Globus pallidus (tissue), 1 donor: ENCODE measurements at regions not wholly inside any gene's neighbourhood (a gene's known extent, or its start where the extent isn't known, plus 50 kb on each side); places are given as distances from the start of the nearest gene placed in this dataset.
"Not testable (repeated sequence)": the region's sequence is repeated elsewhere in the genome, so short reads cannot be mapped to it uniquely, and the experiment has no call there.

Source experiments
- DNase-seq: peaks from one replicate; pipeline ENCODE4 v3.0.0-alpha.2; 2015; ENCODE audit warnings: low spot score

- no peak for DNase-seq
Observed at GRCh38 chr5:1958211-1959010, 75.7 kb upstream of the IRX4 start.

GRCh38 chr5:1955586-1955985 lies 72.9 kb upstream of the IRX4 start:
- DNase-seq, result no peak

- DNase-seq, result not testable (repeated sequence)
Observed at GRCh38 chr5:1953710-1954109, 71.0 kb upstream of the IRX4 start.

- no peak for DNase-seq
Observed at GRCh38 chr5:1952444-1953099, 69.8 kb upstream of the IRX4 start.

GRCh38 chr5:1952021-1952420 lies 69.3 kb upstream of the IRX4 start:
- DNase-seq, result no peak

- DNase-seq, result no peak
Observed at GRCh38 chr5:1951165-1951816, 68.6 kb upstream of the IRX4 start.

GRCh38 chr5:1950708-1951103 lies 68.0 kb upstream of the IRX4 start:
- no peak for DNase-seq

GRCh38 chr5:1950096-1950707 lies 67.5 kb upstream of the IRX4 start:
- no peak for DNase-seq

GRCh38 chr5:1949253-1949652 lies 66.5 kb upstream of the IRX4 start:
- no peak for DNase-seq

- no peak for DNase-seq
Observed at GRCh38 chr5:1948663-1949191, 66.0 kb upstream of the IRX4 start.

- DNase-seq, result no peak
Observed at GRCh38 chr5:1948111-1948510, 65.4 kb upstream of the IRX4 start.

GRCh38 chr5:1946776-1947175 lies 64.1 kb upstream of the IRX4 start:
- DNase-seq, result no peak

GRCh38 chr5:1946122-1946677 lies 63.5 kb upstream of the IRX4 start:
- DNase-seq, result no peak

GRCh38 chr5:1945606-1946005 lies 62.9 kb upstream of the IRX4 start:
- DNase-seq, result no peak

- DNase-seq, result no peak
Observed at GRCh38 chr5:1944408-1944807, 61.7 kb upstream of the IRX4 start.

GRCh38 chr5:1943481-1943880 lies 60.8 kb upstream of the IRX4 start:
- DNase-seq, result no peak

- no peak for DNase-seq
Observed at GRCh38 chr5:1942630-1943029, 59.9 kb upstream of the IRX4 start.

GRCh38 chr5:1942158-1942557 lies 59.4 kb upstream of the IRX4 start:
- no peak for DNase-seq

- DNase-seq, result no peak
Observed at GRCh38 chr5:1939256-1939655, 56.5 kb upstream of the IRX4 start.

- DNase-seq, result no peak
Observed at GRCh38 chr5:1938310-1939000, 55.7 kb upstream of the IRX4 start.

- no peak for DNase-seq
Observed at GRCh38 chr5:1937590-1937989, 54.9 kb upstream of the IRX4 start.

GRCh38 chr5:1936901-1937300 lies 54.2 kb upstream of the IRX4 start:
- no peak for DNase-seq
